ENCODE measurements at regions not wholly inside any gene's neighbourhood (a gene's known extent, or its start where the extent isn't known, plus 50 kb on each side); places are given as distances from the start of the nearest gene placed in this dataset.

- no peaks in the 10 kb centered on the region for H3K9me2 ChIP-seq (ENCODE audit: insufficient read depth, low read length)
- H3K4me2 ChIP-seq (ENCODE audit: low read length): no peak overlapping the region
- H4K20me1 ChIP-seq (ENCODE audit: insufficient read depth): no peaks in the 10 kb centered on the region
- no peaks in the 10 kb centered on the region for H3K27me3 ChIP-seq (ENCODE audit: insufficient read depth, low read depth, low read length)
- no peak overlapping the region for H2AFZ ChIP-seq (ENCODE audit: low read depth, low read length)
- no peak for TF ChIP-seq TAF1 (IDR thresholded peaks at IDR 0.05; ENCODE audit: low read depth)
- TF ChIP-seq SMC3 (conservative IDR thresholded peaks at IDR 0.05; ENCODE audit: poor library complexity): no peak
- no peak for TF ChIP-seq EP300 (conservative IDR thresholded peaks at IDR 0.05; ENCODE audit: poor library complexity, severe bottlenecking)
- H3K4me3 ChIP-seq (ENCODE audit: low read length): no peak overlapping the region
- H3K27ac ChIP-seq (ENCODE audit: low read length): no peak overlapping the region
- peaks cover 3% of the 10 kb centered on the region for H3K79me2 ChIP-seq (replicated peaks; ENCODE audit: insufficient read depth, low read length)
- H3K9ac ChIP-seq (ENCODE audit: low read length): no peak overlapping the region
- no peaks in the 10 kb centered on the region for H3F3A ChIP-seq (ENCODE audit: insufficient read depth, low read length, poor library complexity, severe bottlenecking)
- no peaks in the 10 kb centered on the region for H3K9me3 ChIP-seq (ENCODE audit: low read length)
- no peaks in the 10 kb centered on the region for H3K36me3 ChIP-seq (ENCODE audit: insufficient read depth, low read length)
Observed at GRCh38 chr3:181300033-181300432, 310.5 kb upstream of the DNAJC19 start.

- H4K20me1 ChIP-seq (ENCODE audit: insufficient read depth): no peaks in the 10 kb centered on the region
- H3K36me3 ChIP-seq (ENCODE audit: insufficient read depth, low read length): no peaks in the 10 kb centered on the region
- H2AFZ ChIP-seq (ENCODE audit: low read depth, low read length): no peak overlapping the region
- H3K9me2 ChIP-seq (ENCODE audit: insufficient read depth, low read length): no peaks in the 10 kb centered on the region
- H3K79me2 ChIP-seq (replicated peaks; ENCODE audit: insufficient read depth, low read length): peaks cover 6% of the 10 kb centered on the region
- H3F3A ChIP-seq (ENCODE audit: insufficient read depth, low read length, poor library complexity, severe bottlenecking): no peaks in the 10 kb centered on the region
- H3K9ac ChIP-seq (ENCODE audit: low read length): no peak overlapping the region
- H3K9me3 ChIP-seq (ENCODE audit: low read length): no peaks in the 10 kb centered on the region
- no peak overlapping the region for H3K27ac ChIP-seq (ENCODE audit: low read length)
- H3K27me3 ChIP-seq (ENCODE audit: insufficient read depth, low read depth, low read length): no peaks in the 10 kb centered on the region
- no peak overlapping the region for H3K4me2 ChIP-seq (ENCODE audit: low read length)
- H3K4me3 ChIP-seq (ENCODE audit: low read length): no peak overlapping the region
- no peak for TF ChIP-seq RAD21 (conservative IDR thresholded peaks at IDR 0.05)
- TF ChIP-seq, protein P1, sequence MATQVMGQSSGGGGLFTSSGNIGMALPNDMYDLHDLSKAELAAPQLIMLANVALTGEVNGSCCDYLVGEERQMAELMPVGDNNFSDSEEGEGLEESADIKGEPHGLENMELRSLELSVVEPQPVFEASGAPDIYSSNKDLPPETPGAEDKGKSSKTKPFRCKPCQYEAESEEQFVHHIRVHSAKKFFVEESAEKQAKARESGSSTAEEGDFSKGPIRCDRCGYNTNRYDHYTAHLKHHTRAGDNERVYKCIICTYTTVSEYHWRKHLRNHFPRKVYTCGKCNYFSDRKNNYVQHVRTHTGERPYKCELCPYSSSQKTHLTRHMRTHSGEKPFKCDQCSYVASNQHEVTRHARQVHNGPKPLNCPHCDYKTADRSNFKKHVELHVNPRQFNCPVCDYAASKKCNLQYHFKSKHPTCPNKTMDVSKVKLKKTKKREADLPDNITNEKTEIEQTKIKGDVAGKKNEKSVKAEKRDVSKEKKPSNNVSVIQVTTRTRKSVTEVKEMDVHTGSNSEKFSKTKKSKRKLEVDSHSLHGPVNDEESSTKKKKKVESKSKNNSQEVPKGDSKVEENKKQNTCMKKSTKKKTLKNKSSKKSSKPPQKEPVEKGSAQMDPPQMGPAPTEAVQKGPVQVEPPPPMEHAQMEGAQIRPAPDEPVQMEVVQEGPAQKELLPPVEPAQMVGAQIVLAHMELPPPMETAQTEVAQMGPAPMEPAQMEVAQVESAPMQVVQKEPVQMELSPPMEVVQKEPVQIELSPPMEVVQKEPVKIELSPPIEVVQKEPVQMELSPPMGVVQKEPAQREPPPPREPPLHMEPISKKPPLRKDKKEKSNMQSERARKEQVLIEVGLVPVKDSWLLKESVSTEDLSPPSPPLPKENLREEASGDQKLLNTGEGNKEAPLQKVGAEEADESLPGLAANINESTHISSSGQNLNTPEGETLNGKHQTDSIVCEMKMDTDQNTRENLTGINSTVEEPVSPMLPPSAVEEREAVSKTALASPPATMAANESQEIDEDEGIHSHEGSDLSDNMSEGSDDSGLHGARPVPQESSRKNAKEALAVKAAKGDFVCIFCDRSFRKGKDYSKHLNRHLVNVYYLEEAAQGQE (IDR thresholded peaks at IDR 0.05; ENCODE audit: borderline replicate concordance): no peak
Observed at GRCh38 chr3:181298421-181298820, 308.9 kb upstream of the DNAJC19 start.

DNA sequence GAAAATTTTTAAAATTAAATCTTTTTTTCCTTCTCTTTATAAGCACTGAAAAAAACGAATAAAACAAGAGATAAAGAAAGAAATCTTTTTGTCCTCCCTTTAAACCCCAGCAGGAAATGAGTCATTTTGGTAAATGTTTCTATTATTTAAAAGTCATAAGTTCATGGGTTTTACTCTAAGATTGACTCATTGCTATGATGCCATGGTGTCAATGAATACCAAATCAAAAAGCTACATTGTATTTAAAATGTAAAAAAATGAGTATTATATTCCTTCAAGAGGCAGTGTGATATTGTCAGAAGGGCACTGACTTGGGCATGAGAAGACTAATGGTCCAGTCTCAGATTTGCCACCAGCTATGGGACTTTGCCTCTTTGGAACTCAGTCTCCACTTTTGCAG, 303.4 kb upstream of the DNAJC19 start:
- Histone ChIP-seq H3F3A (ENCODE audit: insufficient read depth, low read length, poor library complexity, severe bottlenecking) (no peaks in the 10 kb centered on the region), H3K79me2 (replicated peaks; ENCODE audit: insufficient read depth, low read length) (peaks cover 7% of the 10 kb centered on the region), H3K36me3 (ENCODE audit: insufficient read depth, low read length) (no peaks in the 10 kb centered on the region), H4K20me1 (ENCODE audit: insufficient read depth) (no peaks in the 10 kb centered on the region), H3K27ac (ENCODE audit: low read length) (no peak overlapping the region), H3K4me2 (ENCODE audit: low read length) (no peak overlapping the region), H3K9me3 (ENCODE audit: low read length) (no peaks in the 10 kb centered on the region), H3K9ac (ENCODE audit: low read length) (no peak overlapping the region), H3K27me3 (ENCODE audit: insufficient read depth, low read depth, low read length) (no peaks in the 10 kb centered on the region), H3K4me3 (ENCODE audit: low read length) (no peak overlapping the region), H3K9me2 (ENCODE audit: insufficient read depth, low read length) (no peaks in the 10 kb centered on the region), H2AFZ (ENCODE audit: low read depth, low read length) (no peak overlapping the region)
- no peak for TF ChIP-seq RAD21 (conservative IDR thresholded peaks at IDR 0.05)
- TF ChIP-seq, protein P1 (IDR thresholded peaks at IDR 0.05; ENCODE audit: borderline replicate concordance): no peak
- TF ChIP-seq CTCF (IDR thresholded peaks at IDR 0.05; ENCODE audit: poor library complexity, severe bottlenecking): no peak
- no peak for TF ChIP-seq EP300 (conservative IDR thresholded peaks at IDR 0.05; ENCODE audit: poor library complexity, severe bottlenecking)
- TF ChIP-seq TAF1 (IDR thresholded peaks at IDR 0.05; ENCODE audit: low read depth): no peak
- no peak for TF ChIP-seq SMC3 (conservative IDR thresholded peaks at IDR 0.05; ENCODE audit: poor library complexity)
- TF ChIP-seq POLR2AphosphoS5 (IDR thresholded peaks at IDR 0.05): no peak
- TF ChIP-seq EZH2 (IDR thresholded peaks at IDR 0.05; ENCODE audit: borderline replicate concordance, insufficient read depth, low read length, poor library complexity, severe bottlenecking): no peak
- no peak for TF ChIP-seq MXI1 (conservative IDR thresholded peaks at IDR 0.05; ENCODE audit: poor library complexity, severe bottlenecking)

Data from neural cell (in vitro differentiated cells).